ENCODE measurements at regions not wholly inside any gene's neighbourhood (a gene's known extent, or its start where the extent isn't known, plus 50 kb on each side); places are given as distances from the start of the nearest gene placed in this dataset.

- no peak for TF ChIP-seq CTCF (IDR thresholded peaks at IDR 0.05; ENCODE audit: low read depth, low read length, missing control alignments)
Observed at GRCh38 chr3:80384811-80385210, 617.0 kb upstream of the ROBO1 start.

GRCh38 chr3:80374423-80374822 is 606.6 kb upstream of the ROBO1 start:
- no peak overlapping the region for H3K4me3 ChIP-seq (replicated peaks; ENCODE audit: low read depth, low read length)
- TF ChIP-seq CTCF (IDR thresholded peaks at IDR 0.05; ENCODE audit: low read depth, low read length, missing control alignments): no peak
- DNase-seq (ENCODE audit: extremely low read depth, low read depth): no peak

More at GRCh38 chr3:80384811-80385210, 617.0 kb upstream of the ROBO1 start:
- H3K4me3 ChIP-seq (replicated peaks; ENCODE audit: low read depth, low read length): no peak overlapping the region
- no peak for DNase-seq (ENCODE audit: extremely low read depth, low read depth)

GRCh38 chr3:80368616-80369015 is 600.8 kb upstream of the ROBO1 start:
- TF ChIP-seq CTCF (IDR thresholded peaks at IDR 0.05; ENCODE audit: low read depth, low read length, missing control alignments): no peak
- no peak overlapping the region for H3K4me3 ChIP-seq (replicated peaks; ENCODE audit: low read depth, low read length)
- DNase-seq (ENCODE audit: extremely low read depth, low read depth): no peak

- no peak for DNase-seq (ENCODE audit: extremely low read depth, low read depth)
- H3K4me3 ChIP-seq (replicated peaks; ENCODE audit: low read depth, low read length): no peak overlapping the region
- no peak for TF ChIP-seq CTCF (IDR thresholded peaks at IDR 0.05; ENCODE audit: low read depth, low read length, missing control alignments)
Observed at GRCh38 chr3:80366808-80367548, 599.2 kb upstream of the ROBO1 start.

- TF ChIP-seq CTCF (IDR thresholded peaks at IDR 0.05; ENCODE audit: low read depth, low read length, missing control alignments): no peak
- no peak overlapping the region for H3K4me3 ChIP-seq (replicated peaks; ENCODE audit: low read depth, low read length)
- DNase-seq (ENCODE audit: extremely low read depth, low read depth): no peak
Observed at GRCh38 chr3:80357761-80358160, 590.0 kb upstream of the ROBO1 start.

GRCh38 chr3:80355144-80355543 is 587.3 kb upstream of the ROBO1 start:
- no peak for TF ChIP-seq CTCF (IDR thresholded peaks at IDR 0.05; ENCODE audit: low read depth, low read length, missing control alignments)
- no peak overlapping the region for H3K4me3 ChIP-seq (replicated peaks; ENCODE audit: low read depth, low read length)
- no peak for DNase-seq (ENCODE audit: extremely low read depth, low read depth)

- no peak for TF ChIP-seq CTCF (IDR thresholded peaks at IDR 0.05; ENCODE audit: low read depth, low read length, missing control alignments)
- no peak for DNase-seq (ENCODE audit: extremely low read depth, low read depth)
- H3K4me3 ChIP-seq (replicated peaks; ENCODE audit: low read depth, low read length): no peak overlapping the region
Observed at GRCh38 chr3:80351201-80351600, 583.4 kb upstream of the ROBO1 start.
